H1 (cell line): ENCODE measurements at regions not wholly inside any gene's neighbourhood (a gene's known extent, or its start where the extent isn't known, plus 50 kb on each side); places are given as distances from the start of the nearest gene placed in this dataset.

Experiments
- EZH2 ChIP-seq: fragments of 200-600 bp; sonication (generic); IDR thresholded peaks from 2 replicates; pipeline ENCODE4 v1.7.1; 2012; ENCODE audit warnings: low read depth, mild to moderate bottlenecking, moderate library complexity, low read length, inconsistent platforms; ENCODE audit not compliant: severe bottlenecking
- FOSL1 ChIP-seq: IDR thresholded peaks from 2 replicates; pipeline ENCODE4 v1.6.1; 2011; ENCODE audit warnings: mild to moderate bottlenecking, low read depth, low read length, moderate library complexity; ENCODE audit not compliant: insufficient read depth
- JUN ChIP-seq: IDR thresholded peaks from 2 replicates; pipeline ENCODE4 v1.6.1; 2011; ENCODE audit warnings: low read depth, mild to moderate bottlenecking, improper control_type of control experiment, low read length
- JUND ChIP-seq: IDR thresholded peaks from 2 replicates; pipeline ENCODE4 v1.6.1; 2011; ENCODE audit warnings: mild to moderate bottlenecking, improper control_type of control experiment, low read length
- PHF8 ChIP-seq: fragments of 200-600 bp; sonication (generic); conservative IDR thresholded peaks from 2 replicates; pipeline ENCODE4 v1.7.1; 2012; ENCODE audit warnings: low read depth, mild to moderate bottlenecking, inconsistent platforms, low read length, moderate library complexity
- TF ChIP-seq, protein P1 (sequence below), 3 experiments: IDR thresholded peaks; 1 replicate in 2 of 3; 2 replicates in 1 of 3; pipeline versions ENCODE4 v1.5.1 to v1.6.1; 2011; ENCODE audit warnings: low read length in 3 of 3, mild to moderate bottlenecking in 3 of 3, inconsistent platforms in 2 of 3, low read depth in 1 of 3, moderate library complexity in 1 of 3; ENCODE audit not compliant: insufficient read depth in 1 of 3; ENCODE audit errors: control extremely low read depth in 1 of 3

DNA sequence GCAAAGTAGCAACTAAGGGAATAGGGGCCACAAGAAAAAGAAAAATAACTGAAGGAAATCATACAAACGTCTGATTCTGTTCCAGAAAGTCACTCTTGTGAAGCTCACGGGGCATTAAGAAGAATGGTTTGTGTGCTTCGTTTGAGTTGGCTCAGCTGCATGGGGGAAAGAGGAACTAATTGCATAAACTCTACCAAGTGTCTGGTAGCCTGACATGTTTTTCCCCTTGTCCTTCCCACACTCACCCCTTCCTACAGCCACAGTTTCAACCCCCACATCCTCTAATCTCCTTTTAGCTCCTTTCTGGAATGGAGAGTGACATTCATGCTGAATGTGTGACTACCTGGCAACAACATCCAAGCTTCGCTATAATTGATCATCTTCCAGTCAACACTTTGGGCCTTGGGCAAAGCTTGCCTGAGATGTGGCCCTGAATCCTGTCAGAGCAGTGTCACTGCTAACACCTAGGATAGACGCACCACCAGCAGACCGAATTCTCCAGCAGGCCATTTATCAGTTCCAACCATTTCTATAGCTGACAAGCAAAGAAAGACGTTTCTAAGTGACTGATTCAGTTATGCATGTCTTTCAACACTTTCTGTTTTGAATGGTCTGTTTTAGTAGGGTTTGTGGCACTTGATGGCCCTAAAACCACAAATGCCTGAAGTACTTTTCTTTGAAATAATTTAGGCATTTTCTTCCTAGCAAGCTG is 439.6 kb downstream of the TTLL7 start:
- no peak for TF ChIP-seq EZH2
- no peak for TF ChIP-seq FOSL1
- TF ChIP-seq, protein P1, sequence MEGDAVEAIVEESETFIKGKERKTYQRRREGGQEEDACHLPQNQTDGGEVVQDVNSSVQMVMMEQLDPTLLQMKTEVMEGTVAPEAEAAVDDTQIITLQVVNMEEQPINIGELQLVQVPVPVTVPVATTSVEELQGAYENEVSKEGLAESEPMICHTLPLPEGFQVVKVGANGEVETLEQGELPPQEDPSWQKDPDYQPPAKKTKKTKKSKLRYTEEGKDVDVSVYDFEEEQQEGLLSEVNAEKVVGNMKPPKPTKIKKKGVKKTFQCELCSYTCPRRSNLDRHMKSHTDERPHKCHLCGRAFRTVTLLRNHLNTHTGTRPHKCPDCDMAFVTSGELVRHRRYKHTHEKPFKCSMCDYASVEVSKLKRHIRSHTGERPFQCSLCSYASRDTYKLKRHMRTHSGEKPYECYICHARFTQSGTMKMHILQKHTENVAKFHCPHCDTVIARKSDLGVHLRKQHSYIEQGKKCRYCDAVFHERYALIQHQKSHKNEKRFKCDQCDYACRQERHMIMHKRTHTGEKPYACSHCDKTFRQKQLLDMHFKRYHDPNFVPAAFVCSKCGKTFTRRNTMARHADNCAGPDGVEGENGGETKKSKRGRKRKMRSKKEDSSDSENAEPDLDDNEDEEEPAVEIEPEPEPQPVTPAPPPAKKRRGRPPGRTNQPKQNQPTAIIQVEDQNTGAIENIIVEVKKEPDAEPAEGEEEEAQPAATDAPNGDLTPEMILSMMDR (IDR thresholded peaks at IDR 0.05; ENCODE audit: control extremely low read depth in 1 of 3, insufficient read depth in 1 of 3, low read depth in 1 of 3, low read length in 3 of 3): no peak
- no peak for TF ChIP-seq JUN
- TF ChIP-seq PHF8: no peak
- no peak for TF ChIP-seq JUND
